ENCODE measurements at regions not wholly inside any gene's neighbourhood (a gene's known extent, or its start where the extent isn't known, plus 50 kb on each side); places are given as distances from the start of the nearest gene placed in this dataset.

DNA sequence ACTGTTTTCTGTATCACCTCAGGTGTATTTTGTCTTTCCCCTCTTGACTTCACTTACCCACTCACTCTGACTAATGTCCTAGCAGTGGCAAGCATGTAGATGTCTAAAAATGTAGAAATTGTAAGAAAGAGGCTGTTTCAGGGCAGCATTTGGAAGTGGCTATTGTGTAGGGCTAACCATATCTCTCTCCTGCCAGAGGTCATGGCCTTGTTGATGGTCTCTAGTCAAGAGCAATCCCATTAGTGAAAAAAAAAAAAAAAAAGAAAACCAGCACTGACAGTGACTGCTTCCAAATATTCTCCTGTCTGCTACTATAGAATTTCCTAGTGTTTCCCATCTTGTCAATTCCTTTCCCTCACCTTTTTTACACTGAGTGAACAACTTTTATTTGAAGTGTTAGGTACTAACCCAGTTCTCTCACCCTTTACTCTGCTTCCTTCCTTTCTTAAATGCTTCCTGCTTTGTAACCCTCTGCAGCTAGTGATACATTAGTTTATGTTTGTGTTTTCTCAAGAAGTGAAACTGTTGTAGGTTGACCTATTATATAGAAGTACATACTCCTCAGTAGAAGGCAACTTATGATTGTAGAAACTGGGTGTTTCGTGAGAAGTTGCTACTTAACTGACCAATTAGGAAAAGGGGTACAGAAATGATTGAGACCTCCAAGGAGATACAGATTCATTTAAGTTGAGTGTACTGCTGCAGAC lies 174.1 kb upstream of the PTPRK start:
- in situ Hi-C loops (cut with HindIII; ENCODE audit: low sequenced_read_pairs): no loop called here
- DNase-seq (ENCODE audit: low read depth): no peak
- TF ChIP-seq, protein P1, sequence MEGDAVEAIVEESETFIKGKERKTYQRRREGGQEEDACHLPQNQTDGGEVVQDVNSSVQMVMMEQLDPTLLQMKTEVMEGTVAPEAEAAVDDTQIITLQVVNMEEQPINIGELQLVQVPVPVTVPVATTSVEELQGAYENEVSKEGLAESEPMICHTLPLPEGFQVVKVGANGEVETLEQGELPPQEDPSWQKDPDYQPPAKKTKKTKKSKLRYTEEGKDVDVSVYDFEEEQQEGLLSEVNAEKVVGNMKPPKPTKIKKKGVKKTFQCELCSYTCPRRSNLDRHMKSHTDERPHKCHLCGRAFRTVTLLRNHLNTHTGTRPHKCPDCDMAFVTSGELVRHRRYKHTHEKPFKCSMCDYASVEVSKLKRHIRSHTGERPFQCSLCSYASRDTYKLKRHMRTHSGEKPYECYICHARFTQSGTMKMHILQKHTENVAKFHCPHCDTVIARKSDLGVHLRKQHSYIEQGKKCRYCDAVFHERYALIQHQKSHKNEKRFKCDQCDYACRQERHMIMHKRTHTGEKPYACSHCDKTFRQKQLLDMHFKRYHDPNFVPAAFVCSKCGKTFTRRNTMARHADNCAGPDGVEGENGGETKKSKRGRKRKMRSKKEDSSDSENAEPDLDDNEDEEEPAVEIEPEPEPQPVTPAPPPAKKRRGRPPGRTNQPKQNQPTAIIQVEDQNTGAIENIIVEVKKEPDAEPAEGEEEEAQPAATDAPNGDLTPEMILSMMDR (IDR thresholded peaks at IDR 0.05; ENCODE audit: low read depth, low read length, missing control alignments): no peak
- H3K4me3 ChIP-seq (ENCODE audit: low read depth, low read length): no peak overlapping the region

- in situ Hi-C loops (cut with HindIII; ENCODE audit: low sequenced_read_pairs): no loop called here
- TF ChIP-seq, protein P1 (IDR thresholded peaks at IDR 0.05; ENCODE audit: low read depth, low read length, missing control alignments): no peak
- DNase-seq (ENCODE audit: low read depth): no peak
- H3K4me3 ChIP-seq (ENCODE audit: low read depth, low read length): no peak overlapping the region
Measured at GRCh38 chr6:128690063-128690462, 169.7 kb upstream of the PTPRK start.

DNA sequence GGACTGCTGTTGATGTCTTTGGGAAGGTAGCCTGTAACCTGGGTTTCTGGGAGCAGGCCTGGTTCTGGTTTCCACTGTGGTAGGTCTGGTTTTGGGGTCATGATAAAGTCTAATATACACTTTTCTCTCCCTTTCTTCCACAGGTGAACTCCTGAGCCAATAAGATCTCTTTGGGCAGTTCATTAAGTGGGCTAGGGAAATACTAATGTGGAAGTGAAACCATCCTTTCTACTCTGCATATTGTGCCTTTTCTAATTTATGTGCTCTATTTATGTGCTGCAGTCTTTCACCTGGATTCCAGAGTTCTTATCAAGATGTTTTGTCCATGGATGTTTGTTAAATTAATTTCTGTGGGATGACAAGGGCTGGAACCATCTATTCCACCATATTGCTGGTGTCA lies 165.7 kb upstream of the PTPRK start:
- TF ChIP-seq, protein P1 (IDR thresholded peaks at IDR 0.05; ENCODE audit: low read depth, low read length, missing control alignments): no peak
- no peak overlapping the region for H3K4me3 ChIP-seq (ENCODE audit: low read depth, low read length)
- in situ Hi-C loops (cut with HindIII; ENCODE audit: low sequenced_read_pairs): no loop called here
- DNase-seq (ENCODE audit: low read depth): no peak

GRCh38 chr6:128676456-128676855 lies 156.1 kb upstream of the PTPRK start:
- in situ Hi-C loops (cut with HindIII; ENCODE audit: low sequenced_read_pairs): no loop called here
- no peak for DNase-seq (ENCODE audit: low read depth)
- TF ChIP-seq, protein P1 (IDR thresholded peaks at IDR 0.05; ENCODE audit: low read depth, low read length, missing control alignments): no peak
- H3K4me3 ChIP-seq (ENCODE audit: low read depth, low read length): no peak overlapping the region

DNA sequence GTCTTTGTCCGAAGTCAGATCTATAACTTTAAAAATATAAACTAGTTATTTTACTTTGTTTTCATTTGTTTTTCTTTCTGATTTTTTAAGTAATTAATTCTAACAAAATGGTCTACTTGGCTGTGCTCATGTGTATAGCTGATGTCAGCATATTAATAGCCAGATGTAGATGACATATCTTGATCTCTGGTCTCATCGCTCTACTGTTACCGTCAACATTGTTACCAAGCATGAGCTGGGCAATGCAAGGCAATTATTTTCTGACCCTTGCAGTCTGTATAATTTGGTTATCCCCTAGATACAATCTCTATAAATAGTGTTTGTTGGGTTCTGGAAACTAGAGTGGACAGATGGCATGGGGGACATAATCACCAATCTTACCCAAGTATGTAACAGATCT lies 151.6 kb upstream of the PTPRK start:
- in situ Hi-C loops (cut with HindIII; ENCODE audit: low sequenced_read_pairs): no loop called here
- TF ChIP-seq, protein P1 (IDR thresholded peaks at IDR 0.05; ENCODE audit: low read depth, low read length, missing control alignments): no peak
- H3K4me3 ChIP-seq (ENCODE audit: low read depth, low read length): no peak overlapping the region
- DNase-seq (ENCODE audit: low read depth): no peak

- H3K4me3 ChIP-seq (ENCODE audit: low read depth, low read length): no peak overlapping the region
- TF ChIP-seq, protein P1 (IDR thresholded peaks at IDR 0.05; ENCODE audit: low read depth, low read length, missing control alignments): no peak
- DNase-seq (ENCODE audit: low read depth): no peak
- in situ Hi-C loops (cut with HindIII; ENCODE audit: low sequenced_read_pairs): no loop called here
Measured at GRCh38 chr6:128667339-128667858, 147.0 kb upstream of the PTPRK start.

All from astrocyte of the cerebellum (primary cell).